SK-N-SH (cell line): ENCODE measurements at regions not wholly inside any gene's neighbourhood (a gene's known extent, or its start where the extent isn't known, plus 50 kb on each side); places are given as distances from the start of the nearest gene placed in this dataset.

Experiments used
- CTCF ChIA-PET: fragments of 300-600, 350-600 bp; formaldehyde crosslinking; extraction: SDS; loops from one replicate; lab custom pipeline; 2021; lab: Yijun Ruan, JAX
- POLR2A ChIA-PET: fragments of 350-600 bp; sonication (Branson Sonifier 250); formaldehyde crosslinking; extraction: SDS; loops from one replicate; lab custom pipeline; 2020; ENCODE audit warnings: antibody characterized with exemption, inconsistent platforms; lab: Yijun Ruan, JAX
- DNase-seq: peaks from one replicate; pipeline ENCODE4 v3.0.0; 2012
- H2AFZ ChIP-seq: fragments of 200-600 bp; sonication (generic); 2 replicates; pipeline ENCODE4 v1.8.1; 2016; ENCODE audit warnings: antibody characterized with exemption, mild to moderate bottlenecking, low read depth
- H3F3A ChIP-seq: fragments of 200-600 bp; sonication (generic); replicated peaks from 2 replicates; pipeline ENCODE3; 2016; ENCODE audit warnings: antibody characterized with exemption, mild to moderate bottlenecking; ENCODE audit not compliant: insufficient read depth
- H3K27ac ChIP-seq, 2 experiments: fragments of 200-500 bp in 1 of 2; fragments of 200-600 bp in 1 of 2; sonication (Bioruptor generic) in 1 of 2; sonication (generic), shearing (Covaris generic) in 1 of 2; 2 replicates each; pipeline versions ENCODE4 v1.5.1 to v1.6.1; 2014 to 2016; ENCODE audit warnings: low read depth in 2 of 2, inconsistent platforms in 1 of 2, low read length in 1 of 2, mild to moderate bottlenecking in 1 of 2, mixed read lengths in 1 of 2
- H3K27me3 ChIP-seq: fragments of 200-600 bp; sonication (generic), shearing (Covaris generic); 2 replicates; pipeline ENCODE4 v1.6.1; 2016; ENCODE audit warnings: mixed run types; ENCODE audit not compliant: insufficient read depth
- H3K36me3 ChIP-seq, 2 experiments: fragments of 200-500 bp in 1 of 2; fragments of 200-600 bp in 1 of 2; sonication (Bioruptor generic) in 1 of 2; sonication (generic) in 1 of 2; replicated peaks in 1 of 2; 2 replicates each; pipeline versions ENCODE3 to v1.5.1; 2014 to 2016; ENCODE audit warnings: low read length in 1 of 2, mild to moderate bottlenecking in 1 of 2; ENCODE audit not compliant: insufficient read depth in 2 of 2, control insufficient read depth in 1 of 2
- H3K4me1 ChIP-seq, 2 experiments: fragments of 200-500 bp in 1 of 2; fragments of 200-600 bp in 1 of 2; sonication (Bioruptor generic) in 1 of 2; sonication (generic), shearing (Covaris generic) in 1 of 2; 2 replicates each; pipeline versions ENCODE4 v1.5.1 to v1.6.1; 2014 to 2016; ENCODE audit warnings: low read depth in 1 of 2, low read length in 1 of 2, mixed run types in 1 of 2; ENCODE audit not compliant: insufficient read depth in 2 of 2, control insufficient read depth in 1 of 2
- H3K4me2 ChIP-seq: fragments of 200-600 bp; sonication (generic), shearing (Covaris generic); 2 replicates; pipeline ENCODE4 v1.6.1; 2017; ENCODE audit warnings: mixed run types
- H3K4me3 ChIP-seq, 2 experiments: fragments of 200-500 bp in 1 of 2; fragments of 200-600 bp in 1 of 2; sonication (Bioruptor generic) in 1 of 2; sonication (generic), shearing (Covaris generic) in 1 of 2; 2 replicates each; pipeline versions ENCODE4 v1.5.1 to v1.8.1; 2014 to 2016; ENCODE audit warnings: low read depth in 2 of 2, inconsistent platforms in 1 of 2, low read length in 1 of 2, mild to moderate bottlenecking in 1 of 2, mixed read lengths in 1 of 2, moderate library complexity in 1 of 2
- H3K79me2 ChIP-seq: fragments of 200-600 bp; sonication (generic); 2 replicates; pipeline ENCODE4 v1.8.1; 2017; ENCODE audit warnings: mild to moderate bottlenecking; ENCODE audit not compliant: insufficient read depth
- H3K9ac ChIP-seq: fragments of 200-600 bp; sonication (generic); 2 replicates; pipeline ENCODE4 v1.6.1; 2017; ENCODE audit warnings: mixed run types
- H3K9me2 ChIP-seq: fragments of 200-600 bp; sonication (generic); 2 replicates; pipeline ENCODE4 v1.6.1; 2017; ENCODE audit warnings: mixed run types
- H3K9me3 ChIP-seq: fragments of 200-600 bp; sonication (generic); 2 replicates; pipeline ENCODE4 v1.6.1; 2017; ENCODE audit warnings: mixed run types, mild to moderate bottlenecking, moderate library complexity
- H4K20me1 ChIP-seq: fragments of 200-600 bp; sonication (generic); 2 replicates; pipeline ENCODE4 v1.6.1; 2017; ENCODE audit warnings: mild to moderate bottlenecking, mixed run types; ENCODE audit not compliant: insufficient read depth
- ELF1 ChIP-seq: IDR thresholded peaks from 2 replicates; pipeline ENCODE4 v1.4.0; 2012
- EZH2phosphoT487 ChIP-seq: fragments of 200-600 bp; sonication (generic); IDR thresholded peaks from 2 replicates; pipeline ENCODE4 v1.6.1; 2017; ENCODE audit warnings: low read depth, mixed run types, mild to moderate bottlenecking, antibody characterized with exemption, moderate library complexity, borderline replicate concordance
- FOXJ3 ChIP-seq: sonication (generic); formaldehyde crosslinking; IDR thresholded peaks from 2 replicates; pipeline ENCODE4 v1.5.1; 2020; ENCODE audit warnings: mild to moderate bottlenecking, missing genetic modification reagents
- FOXM1 ChIP-seq: IDR thresholded peaks from 2 replicates; pipeline ENCODE4 v1.4.0; 2012; ENCODE audit warnings: low read depth, mild to moderate bottlenecking
- JUND ChIP-seq: IDR thresholded peaks from 2 replicates; pipeline ENCODE4 v1.4.0; 2012
- MAX ChIP-seq: IDR thresholded peaks from 2 replicates; pipeline ENCODE4 v1.4.0; 2012; ENCODE audit warnings: low read depth
- NRF1 ChIP-seq: IDR thresholded peaks from 2 replicates; pipeline ENCODE4 v1.6.1; 2012; ENCODE audit warnings: low read depth, mild to moderate bottlenecking, low read length
- POLR2AphosphoS5 ChIP-seq: IDR thresholded peaks from 2 replicates; pipeline ENCODE4 v1.6.1; 2012; ENCODE audit warnings: low read depth, low read length
- RAD21 ChIP-seq: IDR thresholded peaks from 2 replicates; pipeline ENCODE4 v1.6.1; 2012; ENCODE audit warnings: mild to moderate bottlenecking, low read length
- RCOR1 ChIP-seq: fragments of 150-350 bp; IDR thresholded peaks from 2 replicates; pipeline ENCODE4 v1.6.1; 2017; ENCODE audit warnings: antibody characterized with exemption, low read length
- RFX5 ChIP-seq: IDR thresholded peaks from 2 replicates; pipeline ENCODE4 v1.6.1; 2012; ENCODE audit warnings: mild to moderate bottlenecking, improper control_type of control experiment, low read length
- TAF1 ChIP-seq: IDR thresholded peaks from 2 replicates; pipeline ENCODE4 v1.6.1; 2012; ENCODE audit warnings: low read depth, mild to moderate bottlenecking, low read length, moderate library complexity, borderline replicate concordance
- TEAD4 ChIP-seq: IDR thresholded peaks from 2 replicates; pipeline ENCODE4 v1.4.0; 2012; ENCODE audit warnings: mild to moderate bottlenecking, borderline replicate concordance; ENCODE audit not compliant: insufficient read depth
- USF2 ChIP-seq: fragments of 150-350 bp; IDR thresholded peaks from 2 replicates; pipeline ENCODE4 v1.6.1; 2017; ENCODE audit warnings: antibody characterized with exemption, low read length, low read depth, borderline replicate concordance
- WGBS: methylation state at CpG from one replicate; pipeline ENCODE4 v1.1.6; 2017; ENCODE audit warnings: low lambda C conversion rate; 5-methylcytosine and 5-hydroxymethylcytosine counted together
- TF ChIP-seq, protein P1 (sequence below): IDR thresholded peaks from 2 replicates; pipeline ENCODE4 v1.4.0; 2012; ENCODE audit warnings: low read depth, borderline replicate concordance

DNA sequence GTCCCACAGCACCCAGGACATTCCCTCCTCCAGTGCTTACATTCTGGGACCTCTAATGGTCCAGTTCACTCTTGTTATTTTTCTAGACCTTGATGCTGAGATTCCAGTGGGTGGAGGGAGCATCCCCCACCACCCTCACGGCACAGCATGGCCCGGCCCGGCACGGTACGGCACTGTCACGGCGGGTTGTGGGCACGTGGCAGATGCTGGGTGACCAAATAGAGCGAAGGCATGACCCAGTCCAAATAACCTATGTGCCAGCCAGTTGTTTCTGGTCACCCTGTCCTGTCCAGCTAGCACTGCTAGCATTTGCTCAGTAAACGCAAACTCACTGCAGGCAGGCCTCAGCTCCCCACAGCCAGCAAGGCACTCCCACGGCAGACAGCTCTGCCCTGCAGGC lies 204.7 kb downstream of the ENGASE start:
- Histone ChIP-seq H3K27me3 (no peaks in the 10 kb centered on the region), H3K79me2 (no peaks in the 10 kb centered on the region), H3F3A (no peaks in the 10 kb centered on the region), H3K9me3 (no peaks in the 10 kb centered on the region), H3K4me3 (no peak overlapping the region), H3K27ac (no peak overlapping the region), H4K20me1 (no peaks in the 10 kb centered on the region), H3K9me2 (no peaks in the 10 kb centered on the region), H3K4me1 (peaks cover 0 to 16% of the 10 kb centered on the region in 2 experiments; a peak in 1 of 4 replicates), H3K9ac (no peak overlapping the region), H2AFZ (no peak overlapping the region), H3K36me3 (no peaks in the 10 kb centered on the region), H3K4me2 (no peak overlapping the region)
- TF ChIP-seq MAX (no peak), TAF1 (no peak), EZH2phosphoT487 (no peak), RFX5 (no peak)
- ChIA-PET POLR2A (no interaction called here), CTCF (interaction anchor here (1.2 to 13.3 kb wide), 2 partner anchors 15 to 112 kb away, joined by 4 to 149 read pairs; no protein-coding TSS in a partner anchor)
- 63% methylated on average over 11 of the region's 11 CpGs for WGBS
- no peak for DNase-seq

DNA sequence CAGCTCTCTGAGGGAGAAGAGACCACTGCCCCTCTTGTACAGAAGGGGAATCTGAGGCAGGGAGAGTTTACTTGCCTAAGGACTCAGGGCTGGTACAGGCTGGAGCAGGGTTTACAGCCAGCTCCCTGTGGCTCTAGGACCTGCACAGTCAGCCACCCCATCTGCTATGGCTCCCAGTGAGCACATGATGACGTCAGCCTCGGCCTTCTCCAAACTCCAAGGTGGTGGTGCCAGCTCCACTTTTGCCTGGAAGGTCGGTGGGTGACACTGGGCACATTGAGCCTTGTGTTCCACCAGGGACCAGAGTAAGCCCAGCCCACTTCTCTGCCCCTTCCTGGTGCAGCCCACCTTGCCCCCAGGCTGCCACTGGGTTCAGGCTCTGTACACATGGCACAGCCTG lies 202.2 kb downstream of the ENGASE start:
- TF ChIP-seq, protein P1, sequence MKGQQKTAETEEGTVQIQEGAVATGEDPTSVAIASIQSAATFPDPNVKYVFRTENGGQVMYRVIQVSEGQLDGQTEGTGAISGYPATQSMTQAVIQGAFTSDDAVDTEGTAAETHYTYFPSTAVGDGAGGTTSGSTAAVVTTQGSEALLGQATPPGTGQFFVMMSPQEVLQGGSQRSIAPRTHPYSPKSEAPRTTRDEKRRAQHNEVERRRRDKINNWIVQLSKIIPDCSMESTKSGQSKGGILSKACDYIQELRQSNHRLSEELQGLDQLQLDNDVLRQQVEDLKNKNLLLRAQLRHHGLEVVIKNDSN, result no peak
- TF ChIP-seq RAD21, result no peak
- no peak for TF ChIP-seq JUND
- no peak for TF ChIP-seq TEAD4
- TF ChIP-seq FOXJ3 (CRISPR knock-in tag), result no peak
- no peak for TF ChIP-seq FOXM1
- no peak for TF ChIP-seq USF2
- no peak for TF ChIP-seq POLR2AphosphoS5
- no peak for TF ChIP-seq NRF1
- TF ChIP-seq ELF1, result no peak
- TF ChIP-seq RCOR1, result no peak
- TF ChIP-seq, all 33 proteins: peak for 0
- H4K20me1 ChIP-seq, result no peaks in the 10 kb centered on the region

More for the DNA sequence above, 202.2 kb downstream of the ENGASE start:
- Histone ChIP-seq H3K9ac (no peak overlapping the region), H2AFZ (no peak overlapping the region), H3K4me3 (no peak overlapping the region), H3K4me2 (no peak overlapping the region), H3K4me1 (peaks cover 0 to 41% of the 10 kb centered on the region in 2 experiments; a peak in 1 of 4 replicates), H3K9me2 (no peaks in the 10 kb centered on the region), H3K79me2 (no peaks in the 10 kb centered on the region), H3K9me3 (no peaks in the 10 kb centered on the region), H3K27ac (no peak overlapping the region), H3K36me3 (no peaks in the 10 kb centered on the region), H3K27me3 (0 out of 2 replicates have a peak, but pooled peaks cover 1% of the 10 kb centered on the region), H3F3A (no peaks in the 10 kb centered on the region)
- ChIA-PET CTCF (interaction anchor here (0.6 to 13.3 kb wide), 5 partner anchors 29 to 1039 kb away, joined by 3 to 149 read pairs (median 11); no protein-coding TSS in a partner anchor), POLR2A (no interaction called here)
- DNase-seq, result no peak
- 13% methylated on average over 3 of the region's 3 CpGs for WGBS
